ENCODE measurements at regions not wholly inside any gene's neighbourhood (a gene's known extent, or its start where the extent isn't known, plus 50 kb on each side); places are given as distances from the start of the nearest gene placed in this dataset.

DNA sequence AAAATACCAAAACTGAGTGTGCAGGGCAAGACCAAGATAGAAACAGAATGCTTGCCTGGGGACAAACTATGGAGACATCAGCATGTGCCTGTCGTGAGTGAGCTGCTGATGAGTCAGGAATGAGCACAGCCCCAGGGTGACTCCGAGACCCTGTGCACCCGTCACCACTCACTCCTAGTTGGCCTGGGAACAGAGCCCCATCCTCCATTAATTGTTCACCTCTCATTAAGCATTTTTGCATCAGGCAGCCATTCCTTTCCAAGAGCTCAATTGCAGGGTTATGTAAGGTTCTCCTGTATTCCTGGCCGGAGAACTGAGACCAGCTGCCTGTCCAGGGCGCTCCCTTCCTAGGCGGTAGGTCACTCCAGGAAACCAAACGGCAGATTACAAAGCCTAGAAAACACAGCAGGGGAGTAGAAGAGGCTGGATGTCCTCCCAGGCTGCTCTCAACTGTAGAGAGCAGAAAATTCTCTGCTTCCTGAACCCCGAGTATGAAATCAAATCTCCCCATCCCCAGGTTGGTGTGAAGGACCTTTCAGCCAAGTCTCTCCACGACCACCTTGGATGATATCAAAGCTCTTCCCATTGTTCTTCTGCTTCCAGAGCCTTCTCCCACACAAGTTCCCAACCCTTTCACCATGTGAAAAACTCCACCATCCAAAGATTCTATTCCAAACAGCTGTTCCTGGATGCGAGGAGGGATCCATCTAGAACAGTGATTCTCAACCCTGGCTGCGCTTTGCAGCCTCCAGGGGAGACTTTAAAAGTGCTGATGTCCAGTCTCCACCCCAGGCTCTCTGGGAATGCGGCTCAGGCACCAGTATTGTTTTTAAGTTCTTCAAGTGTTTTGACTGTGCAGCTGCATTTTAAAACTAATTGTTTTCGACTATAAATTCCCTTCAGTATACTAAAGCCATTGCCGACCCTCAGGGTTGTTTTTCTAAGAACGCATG lies 532.6 kb upstream of the JARID2 start:
- DNase-seq (ENCODE audit: low read depth in 2 of 2) = no peak

DNA sequence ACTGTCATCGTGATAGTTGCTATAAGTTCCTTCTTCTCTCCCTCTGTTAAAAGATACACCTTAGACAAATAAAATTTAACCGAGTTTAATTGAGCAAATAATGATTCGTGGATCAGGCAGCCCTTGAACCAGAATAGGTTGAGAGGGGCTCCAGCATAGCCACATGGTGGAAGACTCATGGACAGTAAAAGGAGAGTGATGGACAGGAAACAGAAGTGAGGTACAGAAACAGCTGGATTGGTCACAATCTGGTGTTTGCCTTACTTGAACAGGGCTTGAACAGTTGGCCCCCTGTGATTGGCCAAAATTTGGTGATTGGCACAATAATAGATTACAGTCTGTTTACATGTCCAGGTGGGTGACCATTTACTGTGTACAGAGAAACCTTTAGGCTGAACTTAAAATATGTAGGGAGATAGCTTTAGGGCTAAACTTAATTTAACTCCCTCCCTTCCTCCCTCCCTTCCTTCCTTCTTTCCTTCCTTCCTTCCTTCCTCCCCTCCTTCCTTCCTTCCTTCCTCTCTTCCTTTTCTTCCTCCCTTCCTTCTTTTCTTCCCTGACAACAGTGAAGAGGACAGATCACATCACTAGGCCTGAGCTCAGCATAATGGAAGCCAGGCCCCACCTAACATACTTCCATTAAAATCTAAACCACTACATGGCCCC lies 531.8 kb upstream of the JARID2 start:
- DNase-seq (ENCODE audit: low read depth in 2 of 2) = no peak

DNA sequence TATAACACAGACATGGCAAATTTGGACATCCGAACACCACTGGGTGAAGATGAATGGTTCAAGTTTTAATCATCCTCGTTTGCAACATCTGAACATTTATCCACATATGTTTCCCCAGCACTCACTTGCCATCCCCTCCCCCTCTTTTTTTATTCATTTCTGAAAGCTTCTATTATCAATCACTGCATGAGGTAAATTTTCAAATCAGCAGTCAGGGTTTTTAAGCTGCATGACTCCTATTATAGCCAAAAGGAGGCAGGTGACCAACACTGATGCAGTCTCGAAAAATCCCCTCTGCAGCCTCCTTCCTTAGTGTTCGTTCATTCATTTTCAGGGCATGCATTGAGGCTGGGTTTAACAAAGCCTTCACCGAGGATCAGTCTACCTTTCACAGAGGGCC lies 530.8 kb upstream of the JARID2 start:
- no peak for DNase-seq (ENCODE audit: low read depth in 2 of 2)

DNA sequence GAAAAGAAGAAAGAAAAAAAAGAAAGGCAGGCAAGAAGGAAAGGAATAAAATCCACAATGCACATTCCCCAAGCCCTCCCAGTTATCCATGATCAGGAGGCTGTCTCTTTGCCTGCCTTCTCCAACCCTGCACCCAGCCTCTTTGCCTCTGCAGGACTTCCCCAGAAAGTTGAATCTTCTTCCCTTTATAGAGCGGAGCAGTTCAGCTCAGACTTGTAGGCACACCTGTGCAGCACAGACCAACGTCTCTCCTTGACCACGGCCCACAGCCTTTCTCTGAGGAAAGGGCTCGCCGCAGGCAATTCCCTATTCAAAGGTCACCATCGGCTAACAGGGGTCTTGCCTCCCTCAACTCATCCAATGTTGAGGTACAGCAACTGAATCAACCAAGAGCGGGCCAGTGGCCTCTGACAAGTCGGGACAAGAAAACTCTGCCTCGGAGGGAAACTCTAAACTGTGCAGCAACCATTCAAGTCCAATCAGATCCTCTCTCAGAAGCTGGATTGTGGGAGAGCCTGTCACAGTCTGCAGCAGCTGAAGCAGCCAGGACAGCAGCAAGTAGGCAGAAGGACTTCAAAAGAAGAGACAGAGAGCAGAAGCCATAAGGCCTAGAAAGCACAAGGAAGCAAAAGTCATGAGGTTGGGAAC lies 529.2 kb upstream of the JARID2 start:
- DNase-seq (ENCODE audit: low read depth in 2 of 2) = no peak

DNA sequence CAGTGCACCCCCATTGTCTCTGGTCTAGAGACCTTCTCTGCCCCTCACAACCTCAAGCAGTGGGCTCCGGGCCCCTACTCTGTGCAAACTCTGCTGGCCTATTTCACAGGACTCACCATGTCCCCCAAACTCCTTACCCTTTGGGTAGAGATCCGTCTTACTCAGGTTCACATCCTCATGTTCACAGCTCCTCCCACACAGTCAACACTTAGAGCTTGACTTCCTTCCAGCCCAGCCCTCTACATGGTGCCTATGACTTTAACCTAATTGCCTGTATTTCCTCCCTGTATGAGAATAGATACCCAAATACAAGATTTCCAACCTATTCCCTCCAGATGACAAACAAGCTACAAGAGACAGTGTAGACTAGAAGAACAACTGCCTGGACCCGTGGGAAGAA lies 528.6 kb upstream of the JARID2 start:
- peak in 1 of 2 donors; percentile 18 for DNase-seq (ENCODE audit: low read depth in 2 of 2)

DNA sequence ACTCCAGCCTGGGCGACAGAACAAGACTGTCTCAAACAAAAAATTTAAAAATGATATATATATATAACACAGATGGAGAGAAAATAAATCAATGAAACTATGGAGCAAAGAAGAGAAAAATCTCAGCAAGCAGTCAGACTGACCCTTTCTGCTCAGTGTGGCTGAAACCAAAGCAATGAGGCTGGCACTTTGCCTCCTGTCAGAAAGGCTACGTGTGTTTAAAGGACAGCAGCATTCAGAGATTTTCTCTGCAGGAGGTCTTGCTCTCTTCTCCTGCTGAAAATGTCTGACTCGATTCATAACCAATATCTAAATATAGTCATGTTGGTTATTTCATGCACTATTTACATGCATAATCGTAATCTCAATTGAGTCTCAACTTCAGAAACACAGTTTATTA lies 527.0 kb upstream of the JARID2 start:
- DNase-seq (ENCODE audit: low read depth in 2 of 2) = no peak

DNA sequence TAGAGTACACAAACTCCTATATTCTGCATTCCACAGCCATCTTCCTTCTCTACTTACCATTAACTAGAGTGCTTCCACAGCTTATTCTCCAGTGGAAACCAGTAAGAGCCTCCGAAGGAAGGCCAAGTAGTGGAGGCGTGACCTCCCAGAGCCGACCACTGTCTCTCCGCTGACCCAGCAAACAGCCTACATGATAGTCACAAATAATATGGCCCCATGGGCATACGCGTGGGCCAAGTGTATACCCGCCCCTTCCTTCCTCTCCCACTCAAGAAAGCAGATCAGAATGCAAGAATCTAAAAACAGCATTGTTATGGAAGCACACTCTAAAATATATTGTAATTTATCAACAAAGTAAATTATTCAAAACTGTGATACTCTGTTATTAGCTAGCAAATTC lies 526.6 kb upstream of the JARID2 start:
- no peak for DNase-seq (ENCODE audit: low read depth in 2 of 2)

DNA sequence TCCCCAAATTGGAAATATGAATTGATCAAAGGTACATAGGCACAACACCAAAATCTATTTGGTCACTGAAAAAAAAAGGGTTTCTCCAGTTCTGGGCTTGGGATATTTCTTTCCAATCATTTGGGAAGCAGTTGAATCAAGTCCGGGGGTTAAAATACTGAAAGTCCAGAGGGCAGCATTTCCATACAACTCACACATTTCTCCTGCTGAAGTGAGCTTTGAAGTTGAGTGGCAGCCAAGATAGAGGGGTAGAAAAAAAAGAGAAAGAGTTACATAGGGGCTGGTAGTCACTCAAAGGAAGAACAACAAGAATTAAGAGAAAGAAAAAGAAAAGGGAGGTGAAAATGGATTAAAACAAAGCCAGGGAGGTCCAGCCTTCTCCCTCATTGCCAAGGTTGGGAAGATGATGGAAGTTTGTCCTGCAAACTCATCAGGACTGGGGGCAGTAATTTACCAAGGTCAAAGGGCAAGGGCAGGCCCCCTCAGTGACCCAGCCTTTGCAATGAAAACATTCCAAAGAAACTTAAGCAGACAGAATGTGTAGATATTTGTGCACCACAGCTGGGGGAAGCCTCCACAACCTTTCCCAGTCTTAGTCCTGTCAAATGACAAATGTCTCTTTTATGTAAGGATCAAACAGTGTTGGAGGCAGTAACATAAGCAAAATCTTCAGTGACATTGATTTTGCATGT lies 525.3 kb upstream of the JARID2 start:
- DNase-seq (ENCODE audit: low read depth in 2 of 2) = no peak

DNA sequence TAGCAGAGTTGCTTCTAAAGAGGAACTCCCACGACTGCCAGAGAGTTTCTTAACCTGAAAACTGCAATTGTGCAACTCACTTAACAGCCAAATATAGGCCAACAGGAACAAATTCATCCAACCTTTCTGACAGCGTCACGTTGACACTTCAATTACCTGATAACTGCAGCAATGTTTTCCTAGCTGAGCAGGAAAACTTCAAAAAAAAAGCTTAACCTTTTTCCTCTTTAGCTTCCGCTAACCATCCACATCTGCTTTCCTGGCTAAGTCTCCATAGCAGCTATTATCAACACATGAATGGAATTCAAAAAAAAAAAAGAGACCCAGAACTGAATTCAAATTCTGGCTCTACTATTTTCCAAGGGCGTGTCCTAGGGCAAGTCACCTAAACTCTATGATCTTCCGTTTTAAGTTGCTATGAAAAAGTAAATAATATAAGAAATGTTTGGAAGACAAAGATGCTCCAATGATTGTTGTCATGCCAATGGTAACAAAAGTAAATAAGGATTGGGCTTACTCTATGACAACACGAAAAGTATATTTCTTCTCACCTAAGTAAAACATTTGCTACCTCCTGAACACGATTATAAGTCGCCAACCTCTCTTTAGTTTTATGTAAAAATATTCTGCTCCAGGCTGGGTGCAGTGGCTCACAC lies 524.6 kb upstream of the JARID2 start:
- DNase-seq (ENCODE audit: low read depth in 2 of 2) = no peak

DNA sequence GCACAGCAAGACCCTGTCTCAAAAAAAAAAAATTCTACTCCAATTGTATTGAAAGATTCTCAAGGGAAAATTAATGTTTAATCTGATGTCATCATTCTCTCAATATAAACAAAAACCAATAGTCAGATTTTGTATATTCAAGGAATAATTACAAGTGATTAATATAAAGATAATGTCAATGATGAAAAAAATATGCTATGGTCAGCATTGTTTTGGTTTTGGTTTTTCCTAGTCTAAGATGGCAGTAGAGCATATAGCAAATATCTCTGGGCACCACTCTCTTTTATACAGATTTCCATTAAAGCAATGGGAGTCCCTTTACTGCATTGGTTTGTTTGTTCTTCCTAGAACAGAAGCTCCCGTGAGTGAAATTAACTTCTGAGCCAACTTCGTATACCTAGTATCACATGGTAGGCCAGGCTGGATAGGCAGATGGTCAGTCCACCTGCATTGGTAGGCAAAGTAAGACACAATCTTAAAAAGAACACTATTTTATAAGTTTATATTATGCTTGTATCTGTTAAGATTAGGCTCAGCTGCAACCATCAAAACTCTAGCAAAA lies 523.8 kb upstream of the JARID2 start:
- no peak for DNase-seq (ENCODE audit: low read depth in 2 of 2)

DNA sequence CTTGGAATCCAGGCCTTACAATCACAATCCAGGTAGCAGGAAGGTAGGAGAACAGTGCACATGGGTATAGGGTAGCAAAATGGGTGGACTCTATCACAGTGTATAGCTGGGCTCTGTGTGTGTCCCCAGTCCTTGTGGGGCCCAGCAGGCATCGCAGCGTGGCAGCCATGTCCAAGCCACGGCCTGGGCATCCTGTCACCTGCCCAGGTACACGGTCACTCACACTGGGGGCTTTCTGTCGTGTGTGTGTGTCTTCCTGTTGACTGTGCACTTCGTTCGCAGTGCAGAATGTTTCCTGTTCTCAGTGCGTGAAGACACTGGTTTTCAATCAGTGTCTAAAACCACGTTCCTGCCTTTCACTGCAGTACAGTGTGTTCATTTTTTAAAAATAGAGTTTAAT lies 523.2 kb upstream of the JARID2 start:
- no peak for DNase-seq (ENCODE audit: low read depth in 2 of 2)

DNA sequence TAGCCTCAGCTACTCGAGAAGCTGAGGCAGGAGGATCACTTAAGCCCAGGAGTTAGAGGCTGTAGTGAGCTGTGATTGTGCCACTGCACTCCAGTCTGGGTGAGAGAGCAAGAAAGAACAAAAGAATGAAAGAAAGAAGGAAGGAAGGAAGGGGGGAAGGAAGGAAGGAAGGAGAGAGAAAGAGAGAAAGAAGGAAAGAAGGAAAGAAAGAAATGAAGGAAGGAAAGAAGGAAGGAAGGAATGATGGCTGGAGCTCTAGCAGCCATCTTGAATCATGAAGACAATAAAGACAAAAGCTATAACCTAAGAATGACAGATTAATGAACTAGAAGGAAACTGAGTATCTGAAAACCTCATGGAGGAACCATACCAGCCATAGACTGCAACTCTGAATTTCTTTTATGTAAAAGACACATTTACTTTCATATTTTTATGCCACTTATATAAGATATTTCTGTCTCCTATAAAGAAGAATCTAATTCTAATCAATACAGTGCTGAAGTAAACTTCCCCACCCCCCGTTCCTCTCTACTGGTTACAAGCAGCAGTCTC lies 522.3 kb upstream of the JARID2 start:
- no peak for DNase-seq (ENCODE audit: low read depth in 2 of 2)

DNA sequence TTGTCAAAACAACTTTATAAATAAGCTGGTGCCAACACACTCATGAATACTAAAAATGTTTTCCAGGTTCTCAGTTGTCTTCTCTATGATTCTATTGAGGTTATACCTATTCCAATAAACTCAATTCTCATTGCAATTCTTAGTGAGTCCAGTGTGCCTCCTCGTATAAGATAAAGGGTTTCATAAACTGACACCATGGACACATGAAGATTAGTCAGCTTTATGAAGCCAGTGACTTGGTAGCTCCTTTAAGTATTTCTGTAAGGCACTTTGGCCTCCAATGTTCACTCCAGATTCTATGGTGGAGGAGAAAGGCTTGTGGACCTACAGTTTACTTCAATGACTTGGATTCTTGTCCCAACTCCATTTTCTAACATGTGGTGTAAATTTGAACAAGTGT lies 521.3 kb upstream of the JARID2 start:
- DNase-seq (ENCODE audit: low read depth in 2 of 2) = no peak

DNA sequence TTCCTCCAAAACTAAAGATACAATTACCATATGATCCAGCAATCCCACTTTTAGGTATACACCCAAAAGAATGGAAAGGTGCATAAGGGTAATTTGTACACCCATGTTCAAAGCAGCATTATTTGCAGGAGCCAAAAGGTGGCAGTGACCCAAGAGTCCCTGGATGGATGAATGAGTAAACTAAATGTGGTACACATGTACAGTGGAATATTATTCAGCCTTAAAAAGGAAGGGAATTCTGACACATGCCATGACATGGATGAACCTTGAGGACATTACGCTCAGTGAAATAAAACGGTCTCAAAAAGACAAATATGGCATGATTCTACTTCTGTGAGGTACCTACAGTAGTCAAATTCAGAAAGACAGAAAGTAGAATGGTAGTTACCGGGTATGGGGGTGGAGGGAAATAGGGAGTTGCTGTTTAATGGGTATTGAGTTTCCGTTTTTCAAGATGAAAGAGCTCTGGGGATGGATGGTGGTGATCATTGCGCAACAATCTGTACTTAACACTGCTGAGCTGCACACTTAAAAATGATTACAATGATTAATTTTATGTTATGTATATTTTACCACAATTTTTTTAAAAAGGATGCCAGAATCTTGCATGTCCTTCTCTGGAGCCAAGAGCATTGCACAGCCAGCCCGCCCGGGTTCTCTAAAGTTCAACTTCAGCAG lies 518.9 kb upstream of the JARID2 start:
- DNase-seq (ENCODE audit: low read depth in 2 of 2) = no peak

DNA sequence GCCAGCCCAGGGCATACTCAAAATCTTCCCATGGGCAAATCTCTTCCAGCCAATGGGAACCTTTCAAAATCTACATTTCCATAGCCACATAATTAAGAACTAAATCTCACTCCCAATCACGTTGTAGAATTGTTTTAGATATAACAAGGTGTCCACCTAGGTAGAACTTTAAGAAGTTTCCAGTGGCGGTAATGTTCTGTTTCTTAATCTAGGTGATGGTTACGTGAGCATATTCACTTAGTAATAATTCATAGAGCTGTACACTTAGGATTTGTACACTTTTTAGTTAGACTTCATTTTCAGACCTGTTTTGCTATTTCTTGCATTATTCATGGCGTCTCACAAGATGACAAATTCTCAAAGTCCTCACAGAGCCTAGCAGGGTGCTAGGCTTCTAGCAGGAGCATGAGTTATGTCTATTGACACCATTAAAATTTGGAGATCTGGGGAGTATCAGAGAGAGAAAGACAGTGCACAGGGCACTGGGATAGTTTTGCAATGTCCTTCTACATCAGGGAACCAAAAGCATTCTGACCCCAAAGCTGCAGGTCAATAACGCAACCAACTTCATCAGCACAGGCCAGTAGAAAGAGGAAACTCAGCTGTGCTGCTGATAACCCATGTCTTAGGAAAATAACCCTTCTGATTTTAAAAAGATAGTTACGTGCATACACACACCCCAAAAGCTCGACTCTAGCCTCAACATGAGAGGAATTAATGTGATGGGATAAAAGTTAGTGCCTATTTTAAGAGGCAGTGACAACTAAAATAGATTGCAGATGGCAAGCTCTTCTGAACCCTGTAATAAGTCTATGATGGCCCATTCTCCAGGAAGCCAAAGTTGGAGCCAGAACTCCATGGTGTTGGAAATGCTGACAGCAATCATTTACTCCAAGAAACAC lies 518.1 kb upstream of the JARID2 start:
- no peak for DNase-seq (ENCODE audit: low read depth in 2 of 2)

DNA sequence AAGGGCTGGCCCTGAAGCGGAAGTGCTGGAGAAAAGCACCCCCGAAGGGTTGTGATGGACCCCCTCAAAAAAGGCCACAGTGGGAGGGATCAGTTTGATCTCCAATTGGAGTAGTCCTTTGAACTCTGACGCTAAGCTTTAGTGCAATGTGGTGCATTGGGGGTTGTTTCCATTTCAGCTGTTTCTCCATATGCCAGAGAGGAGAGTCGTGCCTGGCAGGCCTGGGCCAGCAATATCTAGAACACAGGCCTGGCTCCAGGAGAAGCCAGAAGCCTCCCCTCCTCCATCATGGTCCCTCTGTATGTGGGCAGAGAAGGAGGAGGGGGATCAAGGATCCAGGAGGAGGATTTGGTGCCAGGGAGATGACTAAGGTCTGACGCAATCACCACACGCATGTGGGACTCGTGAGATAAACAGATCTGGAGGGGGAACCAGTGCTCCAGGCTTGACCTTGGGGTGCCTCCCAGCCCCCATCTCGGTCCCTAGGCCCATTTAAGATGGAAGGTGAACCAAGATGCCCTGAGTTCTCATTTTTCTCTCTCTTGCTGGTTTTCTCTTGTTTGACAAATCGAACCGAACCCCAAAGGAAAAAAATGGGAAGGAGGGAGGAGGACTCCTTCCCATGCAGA lies 517.4 kb upstream of the JARID2 start:
- no peak for DNase-seq (ENCODE audit: low read depth in 2 of 2)

DNA sequence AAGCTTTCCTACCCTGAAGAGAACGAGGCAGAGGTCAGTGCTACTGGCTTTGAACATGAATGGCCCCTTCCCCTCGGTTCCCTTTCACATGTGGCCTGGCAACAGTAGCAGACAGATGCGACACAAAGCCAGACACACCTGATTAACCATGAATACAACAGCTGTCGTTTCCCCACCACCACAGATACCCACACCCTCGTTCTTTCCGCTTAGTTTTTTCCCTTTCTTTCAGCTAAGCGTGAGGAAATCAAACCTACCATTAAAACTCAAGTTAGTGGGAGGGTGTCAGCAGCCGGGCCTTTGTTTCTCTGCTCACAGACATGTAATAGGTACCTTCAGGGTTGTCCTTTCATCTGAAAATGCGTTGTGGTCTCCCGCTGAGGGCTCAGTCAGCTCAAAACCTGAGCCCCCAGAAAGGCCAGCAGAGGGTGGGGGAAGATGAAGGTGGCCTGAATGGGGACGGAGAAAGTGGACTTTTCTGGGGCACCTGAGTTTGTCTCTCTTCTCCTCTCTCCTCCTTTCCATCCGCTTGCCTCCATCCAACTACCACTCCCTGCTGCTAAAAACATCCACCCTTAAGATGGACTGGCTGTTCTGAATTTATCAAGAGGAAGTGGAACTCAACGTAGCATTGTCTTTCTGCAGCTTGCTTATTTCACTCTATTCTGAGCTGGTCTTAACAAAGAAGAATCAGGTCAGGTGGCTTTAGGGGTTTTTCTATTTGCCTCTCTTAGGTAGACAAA lies 516.6 kb upstream of the JARID2 start:
- DNase-seq (ENCODE audit: low read depth in 2 of 2) = no peak

DNA sequence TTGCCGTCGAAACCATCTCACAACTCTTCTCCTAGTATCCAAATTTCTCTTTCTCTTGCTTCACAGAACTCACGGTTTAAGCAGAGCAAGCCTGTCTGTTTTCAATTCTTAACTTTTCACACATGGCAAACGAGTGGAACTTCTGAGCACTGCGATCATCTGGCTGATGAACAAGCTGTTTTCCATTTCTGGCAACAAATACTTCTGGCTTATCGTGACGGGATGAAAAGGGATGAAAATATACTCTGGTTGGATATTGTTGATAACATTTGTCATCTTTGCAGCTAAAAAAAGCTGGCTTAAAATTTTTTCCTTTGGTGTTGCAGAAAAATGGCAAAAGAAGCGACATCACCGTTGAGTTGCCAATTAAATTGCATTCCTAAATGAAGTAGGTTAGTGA lies 515.2 kb upstream of the JARID2 start:
- no peak for DNase-seq (ENCODE audit: low read depth in 2 of 2)

Data from stimulated activated CD8-positive, alpha-beta memory T cell treated with anti-CD3 and anti-CD28 coated beads, Interleukin-2, amount 100 ng/mL, for 1 hour (primary cell).